SK-N-MC (cell line): ENCODE measurements at regions not wholly inside any gene's neighbourhood (a gene's known extent, or its start where the extent isn't known, plus 50 kb on each side); places are given as distances from the start of the nearest gene placed in this dataset.

ENCODE experiments used
- EZH2 ChIP-seq: fragments of 200-600 bp; sonication (generic); IDR thresholded peaks from one replicate; pipeline ENCODE4 v1.6.1; 2017; ENCODE audit warnings: antibody characterized with exemption
- POLR2AphosphoS5 ChIP-seq: IDR thresholded peaks from 2 replicates; pipeline ENCODE4 v1.6.1; 2012; ENCODE audit warnings: mild to moderate bottlenecking, low read depth, low read length, borderline replicate concordance

DNA sequence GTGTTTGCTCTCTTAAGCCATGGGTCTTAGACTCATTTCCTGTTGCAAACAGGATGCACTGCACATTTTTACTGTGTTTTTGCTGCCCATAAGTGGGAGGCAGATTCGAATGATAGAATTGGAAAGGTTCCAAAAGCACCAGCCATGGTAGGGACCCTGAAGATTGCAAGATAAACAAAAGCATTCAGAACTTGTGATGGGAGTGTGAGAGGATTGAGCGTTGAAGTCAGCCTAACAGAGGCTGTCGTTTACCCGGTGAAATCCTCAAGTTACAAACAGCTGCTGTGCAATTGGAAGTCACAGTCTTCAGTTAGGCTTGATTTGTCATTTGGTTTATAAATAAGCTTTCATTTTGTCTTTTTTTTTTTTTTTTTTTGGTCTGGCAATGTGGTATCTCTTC, 192.7 kb upstream of the MKI67 start:
- TF ChIP-seq POLR2AphosphoS5 (no peak), EZH2 (no peak)
